ENCODE measurements at regions not wholly inside any gene's neighbourhood (a gene's known extent, or its start where the extent isn't known, plus 50 kb on each side); places are given as distances from the start of the nearest gene placed in this dataset.

- DNase-seq (ENCODE audit: low spot score in 2 of 2), result no peak
- intact Hi-C loops (cut with DNase I; ENCODE audit: low total_unique reads), result no loop called here
- no peak for TF ChIP-seq POLR2A (IDR thresholded peaks at IDR 0.05)
- TF ChIP-seq CTCF (IDR thresholded peaks at IDR 0.05), result no peak
- 82% methylated on average over 12 of the region's 12 CpGs for WGBS, 2 donors
- H3K4me3 ChIP-seq (ENCODE audit: low read depth, poor library complexity, severe bottlenecking), result no peak overlapping the region
Observed at GRCh38 chr18:67788310-67789164, 272.0 kb upstream of the DSEL start.

- no peak overlapping the region for H3K4me3 ChIP-seq (ENCODE audit: low read depth, poor library complexity, severe bottlenecking)
- TF ChIP-seq CTCF (IDR thresholded peaks at IDR 0.05) (no peak), POLR2A (IDR thresholded peaks at IDR 0.05) (no peak)
- DNase-seq (ENCODE audit: low spot score in 2 of 2), result no peak
- intact Hi-C loops (cut with DNase I; ENCODE audit: low total_unique reads), result no loop called here
- WGBS, 2 donors, result 86 to 100% methylated on average over 1 of the region's 1 CpG
Observed at GRCh38 chr18:67783196-67783946, 266.9 kb upstream of the DSEL start.

- H3K4me3 ChIP-seq (ENCODE audit: low read depth, poor library complexity, severe bottlenecking), result no peak overlapping the region
- intact Hi-C loops (cut with DNase I; ENCODE audit: low total_unique reads), result no loop called here
- DNase-seq (ENCODE audit: low spot score in 2 of 2), result no peak
- TF ChIP-seq POLR2A (IDR thresholded peaks at IDR 0.05) (no peak), CTCF (IDR thresholded peaks at IDR 0.05) (no peak)
- 73 to 81% methylated on average over 3 of the region's 3 CpGs for WGBS, 2 donors
Observed at GRCh38 chr18:67778016-67778415, 261.5 kb upstream of the DSEL start.

GRCh38 chr18:67776929-67777328, 260.4 kb upstream of the DSEL start:
- no peak overlapping the region for H3K4me3 ChIP-seq (ENCODE audit: low read depth, poor library complexity, severe bottlenecking)
- intact Hi-C loops (cut with DNase I; ENCODE audit: low total_unique reads), result no loop called here
- WGBS, 2 donors, result 42 to 47% methylated on average over 3 of the region's 3 CpGs
- no peak for TF ChIP-seq POLR2A (IDR thresholded peaks at IDR 0.05)
- TF ChIP-seq CTCF (IDR thresholded peaks at IDR 0.05), result no peak
- no peak for DNase-seq (ENCODE audit: low spot score in 2 of 2)

GRCh38 chr18:67771271-67771670, 254.8 kb upstream of the DSEL start:
- TF ChIP-seq CTCF (IDR thresholded peaks at IDR 0.05), result no peak
- TF ChIP-seq POLR2A (IDR thresholded peaks at IDR 0.05), result no peak
- H3K4me3 ChIP-seq (ENCODE audit: low read depth, poor library complexity, severe bottlenecking), result no peak overlapping the region
- intact Hi-C loops (cut with DNase I; ENCODE audit: low total_unique reads), result no loop called here
- DNase-seq (ENCODE audit: low spot score in 2 of 2), result no peak
- WGBS, 2 donors, result 70 to 87% methylated on average over 2 of the region's 2 CpGs
